Caco-2 (cell line): ENCODE measurements at regions not wholly inside any gene's neighbourhood (a gene's known extent, or its start where the extent isn't known, plus 50 kb on each side); places are given as distances from the start of the nearest gene placed in this dataset.

ENCODE experiments used
- BruUV-seq: library from RNA; stranded (reverse); fragments of 400-500 nt; replicated peaks from 2 replicates; lab custom pipeline; 2021; lab: Mats Ljungman, UMichigan
- CTCF ChIA-PET: fragments of 300-600 bp; sonication (Branson Sonifier 250); formaldehyde crosslinking; loops from one replicate; lab custom pipeline; 2022; ENCODE audit warnings: antibody characterized with exemption; lab: Charles Lee
- POLR2A ChIA-PET: fragments of 300-600 bp; sonication (Branson Sonifier 250); formaldehyde crosslinking; loops from one replicate; lab custom pipeline; 2022; ENCODE audit warnings: antibody characterized with exemption; lab: Charles Lee
- DNase-seq, 2 experiments: peaks; one replicate each; pipeline versions ENCODE4 v3.0.0 to v3.0.0-alpha.2; 2020 to 2022
- H3K27me3 ChIP-seq: replicated peaks from 2 replicates; pipeline ENCODE4 v1.6.0; 2011; ENCODE audit warnings: low read length; ENCODE audit not compliant: control insufficient read depth, insufficient read depth
- H3K36me3 ChIP-seq: 2 replicates; pipeline ENCODE4 v1.5.1; 2011; ENCODE audit warnings: low read length; ENCODE audit not compliant: control insufficient read depth, insufficient read depth
- H3K4me1 ChIP-seq: fragments of 250-450 bp; sonication (Bioruptor Pico); 2 replicates; pipeline ENCODE4 v1.5.1; 2020; ENCODE audit warnings: mild to moderate bottlenecking
- H3K4me3 ChIP-seq: 2 replicates; pipeline ENCODE4 v1.5.1; 2011; ENCODE audit warnings: low read depth, mild to moderate bottlenecking, control low read depth, low read length
- H3K9me3 ChIP-seq: fragments of 250-450 bp; sonication (Bioruptor Pico); 2 replicates; pipeline ENCODE4 v1.5.1; 2020; ENCODE audit warnings: mild to moderate bottlenecking, moderate library complexity
- H3K27ac Mint-ChIP-seq: one replicate; pipeline ENCODE4 v1.8.0; 2022; ENCODE audit warnings: mixed read lengths; ENCODE audit not compliant: unreplicated experiment
- H3K27me3 Mint-ChIP-seq: one replicate; pipeline ENCODE4 v1.8.0; 2022; ENCODE audit warnings: mixed read lengths; ENCODE audit not compliant: insufficient read depth, unreplicated experiment
- H3K36me3 Mint-ChIP-seq: one replicate; pipeline ENCODE4 v1.8.0; 2022; ENCODE audit warnings: mild to moderate bottlenecking, mixed read lengths; ENCODE audit not compliant: insufficient read depth, unreplicated experiment
- H3K4me1 Mint-ChIP-seq: one replicate; pipeline ENCODE4 v1.8.0; 2022; ENCODE audit warnings: low read depth, mixed read lengths; ENCODE audit not compliant: unreplicated experiment
- H3K4me3 Mint-ChIP-seq: one replicate; pipeline ENCODE4 v1.8.0; 2022; ENCODE audit warnings: mild to moderate bottlenecking, moderate library complexity, mixed read lengths; ENCODE audit not compliant: unreplicated experiment
- H3K9me3 Mint-ChIP-seq: one replicate; pipeline ENCODE4 v1.8.0; 2022; ENCODE audit warnings: mixed read lengths; ENCODE audit not compliant: unreplicated experiment
- intact Hi-C: fragments of 100-400 bp; cut with micrococcal nuclease; formaldehyde crosslinking; loops from one replicate; pipeline ENCODE4 v1.10.0; 2022; ENCODE audit not compliant: unreplicated experiment
- TF ChIP-seq, protein P1 (sequence below), 2 experiments: fragments of 200-600 bp in 1 of 2; IDR thresholded peaks; 1 replicate in 1 of 2; 2 replicates in 1 of 2; pipeline versions ENCODE4 v1.5.1 to v1.8.0; 2011 to 2022; ENCODE audit warnings: antibody characterized with exemption in 1 of 2, control low read depth in 1 of 2, inconsistent platforms in 1 of 2, low read depth in 1 of 2, low read length in 1 of 2, mild to moderate bottlenecking in 1 of 2, moderate library complexity in 1 of 2; ENCODE audit not compliant: insufficient read depth in 1 of 2, severe bottlenecking in 1 of 2, unreplicated experiment in 1 of 2

GRCh38 chr1:25107643-25108010 is 124.7 kb downstream of the SYF2 start:
- no peak overlapping the region for H3K27ac Mint-ChIP-seq
- H3K36me3 Mint-ChIP-seq: no peaks in the 10 kb centered on the region
- TF ChIP-seq, protein P1, sequence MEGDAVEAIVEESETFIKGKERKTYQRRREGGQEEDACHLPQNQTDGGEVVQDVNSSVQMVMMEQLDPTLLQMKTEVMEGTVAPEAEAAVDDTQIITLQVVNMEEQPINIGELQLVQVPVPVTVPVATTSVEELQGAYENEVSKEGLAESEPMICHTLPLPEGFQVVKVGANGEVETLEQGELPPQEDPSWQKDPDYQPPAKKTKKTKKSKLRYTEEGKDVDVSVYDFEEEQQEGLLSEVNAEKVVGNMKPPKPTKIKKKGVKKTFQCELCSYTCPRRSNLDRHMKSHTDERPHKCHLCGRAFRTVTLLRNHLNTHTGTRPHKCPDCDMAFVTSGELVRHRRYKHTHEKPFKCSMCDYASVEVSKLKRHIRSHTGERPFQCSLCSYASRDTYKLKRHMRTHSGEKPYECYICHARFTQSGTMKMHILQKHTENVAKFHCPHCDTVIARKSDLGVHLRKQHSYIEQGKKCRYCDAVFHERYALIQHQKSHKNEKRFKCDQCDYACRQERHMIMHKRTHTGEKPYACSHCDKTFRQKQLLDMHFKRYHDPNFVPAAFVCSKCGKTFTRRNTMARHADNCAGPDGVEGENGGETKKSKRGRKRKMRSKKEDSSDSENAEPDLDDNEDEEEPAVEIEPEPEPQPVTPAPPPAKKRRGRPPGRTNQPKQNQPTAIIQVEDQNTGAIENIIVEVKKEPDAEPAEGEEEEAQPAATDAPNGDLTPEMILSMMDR (IDR thresholded peaks at IDR 0.05; ENCODE audit: insufficient read depth in 1 of 2, low read depth in 1 of 2, low read length in 1 of 2, severe bottlenecking in 1 of 2, unreplicated experiment in 1 of 2): no peak
- no peaks in the 10 kb centered on the region for H3K27me3 ChIP-seq
- intact Hi-C loops: no loop called here
- no peaks in the 10 kb centered on the region for H3K4me1 ChIP-seq
- no peak for DNase-seq
- no peaks in the 10 kb centered on the region for H3K36me3 ChIP-seq
- POLR2A ChIA-PET: no interaction called here
- no peak overlapping the region for H3K4me3 ChIP-seq
- no peaks in the 10 kb centered on the region for H3K9me3 ChIP-seq
- no TSS peak for BruUV-seq
- no peak overlapping the region for H3K4me3 Mint-ChIP-seq
- H3K4me1 Mint-ChIP-seq: no peaks in the 10 kb centered on the region
- no peaks in the 10 kb centered on the region for H3K9me3 Mint-ChIP-seq
- H3K27me3 Mint-ChIP-seq: no peaks in the 10 kb centered on the region
- CTCF ChIA-PET: no interaction called here

DNA sequence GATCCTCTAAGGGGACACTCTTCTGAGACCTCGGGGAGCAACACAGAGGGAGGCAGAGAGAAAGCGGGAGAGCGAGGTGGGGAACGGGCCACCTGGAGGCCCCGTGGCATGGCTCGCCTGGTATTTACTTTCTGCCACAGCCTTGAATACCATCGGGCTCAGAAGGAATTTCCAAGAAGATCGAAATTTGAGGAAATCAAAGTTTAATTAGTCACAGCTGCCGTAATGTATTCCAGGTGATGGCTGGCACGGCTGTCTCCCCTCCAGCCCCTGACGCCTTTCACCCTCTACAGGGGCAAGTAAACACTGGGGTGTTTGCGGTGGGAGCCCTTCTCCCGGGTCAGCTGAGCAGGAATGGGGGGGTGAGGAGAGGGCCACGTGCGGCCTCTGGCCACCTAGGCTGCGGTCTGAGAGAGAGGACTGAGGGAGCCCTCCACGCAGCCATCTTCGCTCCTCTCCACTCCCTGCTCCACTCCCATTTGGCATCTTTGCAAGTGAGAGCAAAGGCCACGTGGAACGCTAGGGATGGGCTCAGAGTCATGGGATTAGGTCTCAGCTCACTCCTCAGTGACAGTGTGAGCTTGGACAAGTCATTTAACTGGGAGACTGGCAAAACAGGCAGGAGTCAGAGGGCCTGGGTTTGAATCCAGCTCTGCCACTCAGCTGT is 125.2 kb downstream of the SYF2 start:
- Mint-ChIP-seq H3K27ac (no peak overlapping the region), H3K4me1 (no peaks in the 10 kb centered on the region), H3K9me3 (no peaks in the 10 kb centered on the region), H3K36me3 (no peaks in the 10 kb centered on the region), H3K4me3 (no peak overlapping the region), H3K27me3 (no peaks in the 10 kb centered on the region)
- Histone ChIP-seq H3K27me3 (no peaks in the 10 kb centered on the region), H3K4me3 (no peak overlapping the region), H3K4me1 (no peaks in the 10 kb centered on the region), H3K36me3 (no peaks in the 10 kb centered on the region), H3K9me3 (no peaks in the 10 kb centered on the region)
- DNase-seq: no peak
- ChIA-PET CTCF (no interaction called here), POLR2A (no interaction called here)
- TF ChIP-seq, protein P1 (IDR thresholded peaks at IDR 0.05; ENCODE audit: insufficient read depth in 1 of 2, low read depth in 1 of 2, low read length in 1 of 2, severe bottlenecking in 1 of 2, unreplicated experiment in 1 of 2): no peak
- intact Hi-C loops: no loop called here
- no TSS peak for BruUV-seq

- Histone ChIP-seq H3K36me3 (no peaks in the 10 kb centered on the region), H3K4me1 (no peaks in the 10 kb centered on the region), H3K4me3 (no peak overlapping the region), H3K27me3 (no peaks in the 10 kb centered on the region), H3K9me3 (no peaks in the 10 kb centered on the region)
- Mint-ChIP-seq H3K4me1 (no peaks in the 10 kb centered on the region), H3K4me3 (no peak overlapping the region), H3K9me3 (no peaks in the 10 kb centered on the region), H3K27me3 (no peaks in the 10 kb centered on the region), H3K27ac (no peak overlapping the region), H3K36me3 (no peaks in the 10 kb centered on the region)
- ChIA-PET CTCF (no interaction called here), POLR2A (no interaction called here)
- BruUV-seq: no TSS peak
- intact Hi-C loops: no loop called here
- no peak for DNase-seq
- TF ChIP-seq, protein P1 (IDR thresholded peaks at IDR 0.05; ENCODE audit: insufficient read depth in 1 of 2, low read depth in 1 of 2, low read length in 1 of 2, severe bottlenecking in 1 of 2, unreplicated experiment in 1 of 2): no peak
These were observed 126.0 kb downstream of the SYF2 start for GRCh38 chr1:25106352-25106751.
